ENCODE measurements at regions not wholly inside any gene's neighbourhood (a gene's known extent, or its start where the extent isn't known, plus 50 kb on each side); places are given as distances from the start of the nearest gene placed in this dataset.

DNA sequence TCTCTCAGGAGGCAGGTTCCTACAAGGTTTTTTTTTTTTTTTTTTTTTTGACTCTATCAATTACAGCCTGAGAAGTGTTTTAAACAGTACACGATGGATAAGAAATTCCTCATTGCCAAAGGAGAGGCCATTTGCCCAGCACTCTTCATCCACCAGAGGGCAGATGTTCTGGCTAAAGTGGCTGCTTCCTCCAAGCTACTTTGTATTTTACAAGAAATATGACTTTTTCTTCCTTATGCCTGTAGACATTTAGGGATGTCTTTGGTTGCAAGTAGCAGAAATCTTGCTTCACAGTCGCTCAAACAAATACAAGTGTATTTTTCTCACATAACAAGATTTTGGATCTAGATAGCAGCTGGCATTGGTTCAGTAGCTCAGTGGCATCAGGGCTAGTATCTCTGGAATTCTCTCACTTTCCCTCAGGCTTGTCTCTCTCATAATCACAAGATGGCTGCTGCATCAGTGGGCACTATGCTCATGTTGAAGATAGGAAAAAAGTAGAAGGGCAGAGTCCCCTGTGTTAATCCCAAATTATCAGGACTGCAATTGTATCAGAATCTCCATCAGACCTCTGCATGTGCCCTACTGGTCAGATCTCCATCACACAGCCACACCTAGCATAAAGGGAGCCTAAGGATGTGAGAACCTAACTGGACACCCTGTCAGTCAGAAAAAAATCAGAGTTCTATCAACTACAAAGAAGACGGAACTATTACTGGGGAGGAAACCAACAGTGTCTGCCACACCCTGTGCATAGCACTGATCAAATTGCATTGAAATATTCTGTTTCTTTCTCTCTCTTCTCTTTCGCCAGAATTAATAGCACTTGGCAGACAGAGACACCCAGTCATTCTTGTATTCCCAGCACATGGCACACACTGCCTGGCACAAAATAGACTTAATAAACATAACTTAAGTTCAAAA, 138.9 kb upstream of the COL8A1 start:
- ChIA-PET CTCF (interaction anchor here in 1 of 2 donors (0.6 kb wide), 1 partner anchor 265 kb away, joined by 3 read pairs; no protein-coding TSS in a partner anchor), POLR2A (no interaction called here)
- no peaks in the 10 kb centered on the region for H3K27me3 Mint-ChIP-seq

DNA sequence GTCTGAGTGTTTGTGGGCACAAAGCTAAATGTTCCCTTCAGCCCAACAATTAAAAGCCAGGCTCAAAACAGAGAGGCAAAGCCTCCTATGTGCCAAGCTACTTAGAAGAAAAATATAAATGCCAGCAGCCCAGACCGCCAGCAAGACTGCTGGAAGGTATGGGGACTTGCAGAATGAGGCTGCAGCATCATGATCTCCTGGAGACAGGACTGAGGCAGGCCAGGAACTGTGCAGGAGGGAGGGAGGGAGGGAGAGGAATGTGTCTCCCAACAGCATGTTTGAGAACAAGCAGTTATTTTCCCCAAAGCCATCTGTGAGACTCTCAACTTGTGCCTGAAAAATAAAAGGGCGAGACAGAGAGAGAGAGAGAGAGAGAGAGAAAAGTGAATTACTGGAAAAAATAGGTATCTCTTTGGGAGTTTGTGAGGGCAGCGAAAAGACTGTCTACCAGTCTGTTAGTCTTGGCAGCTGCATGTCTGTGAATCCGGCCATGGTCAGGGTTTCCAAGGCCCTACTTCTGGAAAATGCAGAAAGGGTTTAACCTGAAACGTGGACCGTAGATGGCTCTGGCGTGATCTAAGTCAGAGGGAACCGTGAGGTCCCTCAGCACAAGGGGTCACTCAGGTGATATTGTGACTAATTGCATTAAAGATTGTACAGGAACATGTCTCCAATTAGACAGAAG, 139.7 kb upstream of the COL8A1 start:
- no peak overlapping the region for H3K27ac Mint-ChIP-seq
- H3K4me1 Mint-ChIP-seq: no peaks in the 10 kb centered on the region
- H3K36me3 Mint-ChIP-seq: no peaks in the 10 kb centered on the region
- WGBS (ENCODE audit: insufficient coverage): 72% methylated on average over 8 of the region's 8 CpGs
- peaks cover 0 to 9% (median 8%) of the 10 kb centered on the region in 3 donors for H3K9me3 Mint-ChIP-seq
- H3K4me3 Mint-ChIP-seq: no peak overlapping the region
- H3K4me1 ChIP-seq (ENCODE audit: control insufficient read depth in 1 of 2, extremely low read depth in 1 of 2, insufficient read depth in 2 of 2, low read length in 2 of 2): no peaks in the 10 kb centered on the region
- H3K27me3 Mint-ChIP-seq: no peaks in the 10 kb centered on the region
- H3K27me3 ChIP-seq (replicated peaks in 1 of 2; ENCODE audit: control insufficient read depth in 2 of 2, extremely low read depth in 1 of 2, insufficient read depth in 2 of 2, low read length in 1 of 2): no peaks in the 10 kb centered on the region
- H3K9me3 ChIP-seq: no peaks in the 10 kb centered on the region
- no peak overlapping the region for H3K4me3 ChIP-seq (ENCODE audit: control insufficient read depth in 1 of 2, extremely low read depth in 1 of 2, low read length in 1 of 2)
- POLR2A ChIA-PET: no interaction called here
- DNase-seq (no peak), ATAC-seq (replicated peaks in 1 of 4) (no peak)
- CTCF ChIA-PET: interaction anchor here (0.6 to 0.9 kb wide), 3 partner anchors 39 to 266 kb away, joined by 3 to 4 read pairs (median 3); no protein-coding TSS in a partner anchor
- no peaks in the 10 kb centered on the region for H3K36me3 ChIP-seq (ENCODE audit: control insufficient read depth in 2 of 2, extremely low read depth in 1 of 2, insufficient read depth in 1 of 2, low read length in 1 of 2)
- no peak overlapping the region for H3K27ac ChIP-seq (ENCODE audit: low read length)

More for the DNA sequence above, 138.9 kb upstream of the COL8A1 start:
- WGBS (ENCODE audit: insufficient coverage): 69% methylated on average over 2 of the region's 4 CpGs
- H3K4me3 Mint-ChIP-seq: no peak overlapping the region
- H3K27ac ChIP-seq (ENCODE audit: low read length): no peak overlapping the region
- H3K4me1 ChIP-seq (ENCODE audit: control insufficient read depth in 1 of 2, extremely low read depth in 1 of 2, insufficient read depth in 2 of 2, low read length in 2 of 2): no peaks in the 10 kb centered on the region
- H3K36me3 ChIP-seq (ENCODE audit: control insufficient read depth in 2 of 2, extremely low read depth in 1 of 2, insufficient read depth in 1 of 2, low read length in 1 of 2): no peaks in the 10 kb centered on the region
- H3K9me3 ChIP-seq: no peaks in the 10 kb centered on the region
- no peaks in the 10 kb centered on the region for H3K36me3 Mint-ChIP-seq
- peaks cover 0 to 9% (median 4%) of the 10 kb centered on the region in 3 donors for H3K9me3 Mint-ChIP-seq
- H3K4me1 Mint-ChIP-seq: no peaks in the 10 kb centered on the region
- DNase-seq (no peak), ATAC-seq (replicated peaks in 1 of 4) (no peak)
- no peaks in the 10 kb centered on the region for H3K27me3 ChIP-seq (replicated peaks in 1 of 2; ENCODE audit: control insufficient read depth in 2 of 2, extremely low read depth in 1 of 2, insufficient read depth in 2 of 2, low read length in 1 of 2)
- no peak overlapping the region for H3K4me3 ChIP-seq (ENCODE audit: control insufficient read depth in 1 of 2, extremely low read depth in 1 of 2, low read length in 1 of 2)
- no peak overlapping the region for H3K27ac Mint-ChIP-seq

DNA sequence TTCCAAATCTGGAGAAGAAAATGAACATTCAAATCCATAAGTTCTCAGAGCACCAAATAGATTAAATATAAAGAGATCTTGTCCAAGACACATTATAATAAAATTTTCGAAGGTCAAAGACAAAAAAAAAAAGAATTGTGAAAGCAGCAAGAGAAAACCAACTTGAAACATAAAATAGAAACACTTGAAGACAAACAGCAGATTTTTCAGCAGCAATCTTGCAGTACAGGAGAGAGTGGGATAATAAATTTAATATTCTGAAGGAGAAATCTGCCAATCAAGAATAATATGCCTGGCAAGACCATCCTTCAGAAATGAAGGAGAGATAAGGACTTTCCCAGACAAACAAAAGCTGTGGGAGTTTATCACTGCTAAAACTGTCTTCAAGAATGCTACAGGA, 150.5 kb upstream of the COL8A1 start:
- H3K4me1 Mint-ChIP-seq: no peaks in the 10 kb centered on the region
- no CpG with 5 or more reads among the region's 1 CpG for WGBS (ENCODE audit: insufficient coverage)
- Histone ChIP-seq H3K9me3 (no peaks in the 10 kb centered on the region), H3K4me1 (ENCODE audit: control insufficient read depth in 1 of 2, extremely low read depth in 1 of 2, insufficient read depth in 2 of 2, low read length in 2 of 2) (no peaks in the 10 kb centered on the region), H3K4me3 (ENCODE audit: control insufficient read depth in 1 of 2, extremely low read depth in 1 of 2, low read length in 1 of 2) (no peak overlapping the region), H3K27ac (ENCODE audit: low read length) (no peak overlapping the region), H3K27me3 (replicated peaks in 1 of 2; ENCODE audit: control insufficient read depth in 2 of 2, extremely low read depth in 1 of 2, insufficient read depth in 2 of 2, low read length in 1 of 2) (no peaks in the 10 kb centered on the region), H3K36me3 (ENCODE audit: control insufficient read depth in 2 of 2, extremely low read depth in 1 of 2, insufficient read depth in 1 of 2, low read length in 1 of 2) (no peaks in the 10 kb centered on the region)
- H3K36me3 Mint-ChIP-seq: no peaks in the 10 kb centered on the region
- no peak overlapping the region for H3K4me3 Mint-ChIP-seq
- CTCF ChIA-PET: no interaction called here
- no peak overlapping the region for H3K27ac Mint-ChIP-seq
- peaks cover 17 to 19% (median 18%) of the 10 kb centered on the region in 3 donors for H3K9me3 Mint-ChIP-seq
- no peaks in the 10 kb centered on the region for H3K27me3 Mint-ChIP-seq
- POLR2A ChIA-PET: no interaction called here
- DNase-seq (no peak), ATAC-seq (replicated peaks in 1 of 4) (no peak)

DNA sequence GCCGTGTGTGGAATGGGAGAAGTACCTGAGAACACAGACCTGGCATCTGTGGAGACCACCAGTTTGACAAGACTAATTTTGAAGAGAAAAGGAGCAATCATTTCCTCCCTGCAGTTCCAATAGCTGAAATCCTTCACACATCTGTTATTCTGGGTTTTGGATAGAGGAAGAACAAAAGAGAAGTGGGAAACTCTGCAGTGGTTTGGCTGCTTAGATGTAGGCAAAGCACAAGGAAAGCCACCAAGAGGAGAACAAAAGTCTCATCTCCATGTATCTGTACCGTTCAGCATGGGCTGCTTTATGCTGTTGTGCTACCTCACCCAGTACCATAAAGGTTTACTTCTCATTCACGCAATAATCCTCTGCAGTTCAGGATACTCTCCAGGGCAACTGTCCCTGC, 153.1 kb upstream of the COL8A1 start:
- H3K4me1 ChIP-seq (ENCODE audit: control insufficient read depth in 1 of 2, extremely low read depth in 1 of 2, insufficient read depth in 2 of 2, low read length in 2 of 2): no peaks in the 10 kb centered on the region
- H3K4me3 ChIP-seq (ENCODE audit: control insufficient read depth in 1 of 2, extremely low read depth in 1 of 2, low read length in 1 of 2): no peak overlapping the region
- Mint-ChIP-seq H3K36me3 (no peaks in the 10 kb centered on the region), H3K9me3 (peaks cover 11 to 18% (median 13%) of the 10 kb centered on the region in 3 donors), H3K27me3 (no peaks in the 10 kb centered on the region), H3K4me1 (no peaks in the 10 kb centered on the region), H3K27ac (no peak overlapping the region), H3K4me3 (no peak overlapping the region)
- H3K9me3 ChIP-seq: no peaks in the 10 kb centered on the region
- no peaks in the 10 kb centered on the region for H3K36me3 ChIP-seq (ENCODE audit: control insufficient read depth in 2 of 2, extremely low read depth in 1 of 2, insufficient read depth in 1 of 2, low read length in 1 of 2)
- no peak overlapping the region for H3K27ac ChIP-seq (ENCODE audit: low read length)
- ChIA-PET CTCF (no interaction called here), POLR2A (no interaction called here)
- 14% methylated on average over 2 of the region's 3 CpGs for WGBS (ENCODE audit: insufficient coverage)
- no peaks in the 10 kb centered on the region for H3K27me3 ChIP-seq (replicated peaks in 1 of 2; ENCODE audit: control insufficient read depth in 2 of 2, extremely low read depth in 1 of 2, insufficient read depth in 2 of 2, low read length in 1 of 2)
- no peak for ATAC-seq (replicated peaks in 1 of 4)
- DNase-seq: no peak

DNA sequence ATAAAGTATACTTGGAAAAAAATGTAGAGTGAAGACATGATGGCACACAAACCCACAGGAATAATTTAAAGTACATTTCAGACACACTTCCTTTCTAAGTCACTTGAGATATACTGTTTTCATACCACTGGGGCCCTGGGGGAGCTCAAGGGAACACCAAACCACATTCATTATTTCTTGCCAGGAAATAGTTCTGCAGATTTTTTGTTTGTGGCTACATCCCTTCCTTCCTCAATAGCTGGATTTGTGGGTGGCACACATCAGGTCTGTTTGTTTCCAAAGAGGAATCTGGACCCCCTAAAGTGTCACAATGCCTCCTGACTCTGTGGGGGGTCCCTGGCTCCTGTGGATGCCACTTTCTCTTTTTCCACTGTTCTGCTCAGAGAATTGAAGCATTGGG, 153.5 kb upstream of the COL8A1 start:
- no peaks in the 10 kb centered on the region for H3K27me3 Mint-ChIP-seq
- H3K9me3 ChIP-seq: no peaks in the 10 kb centered on the region
- CTCF ChIA-PET: no interaction called here
- no peak overlapping the region for H3K27ac ChIP-seq (ENCODE audit: low read length)
- POLR2A ChIA-PET: no interaction called here
- H3K4me3 Mint-ChIP-seq: no peak overlapping the region
- H3K36me3 ChIP-seq (ENCODE audit: control insufficient read depth in 2 of 2, extremely low read depth in 1 of 2, insufficient read depth in 1 of 2, low read length in 1 of 2): no peaks in the 10 kb centered on the region
- DNase-seq: no peak
- no peak overlapping the region for H3K4me3 ChIP-seq (ENCODE audit: control insufficient read depth in 1 of 2, extremely low read depth in 1 of 2, low read length in 1 of 2)
- no peaks in the 10 kb centered on the region for H3K4me1 ChIP-seq (ENCODE audit: control insufficient read depth in 1 of 2, extremely low read depth in 1 of 2, insufficient read depth in 2 of 2, low read length in 2 of 2)
- no peaks in the 10 kb centered on the region for H3K4me1 Mint-ChIP-seq
- no peak for ATAC-seq (replicated peaks in 1 of 4)
- H3K27ac Mint-ChIP-seq: no peak overlapping the region
- no peaks in the 10 kb centered on the region for H3K27me3 ChIP-seq (replicated peaks in 1 of 2; ENCODE audit: control insufficient read depth in 2 of 2, extremely low read depth in 1 of 2, insufficient read depth in 2 of 2, low read length in 1 of 2)
- peaks cover 11 to 18% (median 13%) of the 10 kb centered on the region in 3 donors for H3K9me3 Mint-ChIP-seq
- H3K36me3 Mint-ChIP-seq: no peaks in the 10 kb centered on the region

DNA sequence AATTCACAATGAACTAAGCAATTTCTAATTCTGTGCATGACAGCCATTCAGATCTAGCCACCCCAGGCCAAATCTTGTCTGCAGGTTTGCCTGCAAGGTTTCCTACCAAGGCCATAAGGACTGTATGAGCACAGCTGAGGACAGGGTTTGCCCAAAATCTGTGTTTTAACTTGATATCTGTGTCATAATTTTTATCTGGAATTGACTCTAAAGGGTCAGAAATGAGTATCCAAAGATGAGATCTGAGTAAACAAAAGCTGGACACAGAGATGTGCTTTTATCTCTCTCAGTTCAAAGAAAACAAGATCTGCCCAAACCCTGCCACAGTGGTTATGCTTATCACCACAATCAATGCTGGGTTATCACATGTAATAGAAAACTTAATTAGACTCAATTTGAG, 154.6 kb upstream of the COL8A1 start:
- no peaks in the 10 kb centered on the region for H3K9me3 ChIP-seq
- CTCF ChIA-PET: no interaction called here
- Mint-ChIP-seq H3K4me1 (no peaks in the 10 kb centered on the region), H3K9me3 (peaks cover 5 to 16% (median 11%) of the 10 kb centered on the region in 3 donors), H3K4me3 (no peak overlapping the region), H3K27ac (no peak overlapping the region), H3K36me3 (no peaks in the 10 kb centered on the region), H3K27me3 (no peaks in the 10 kb centered on the region)
- ATAC-seq (replicated peaks in 1 of 4) (no peak), DNase-seq (no peak)
- H3K27ac ChIP-seq (ENCODE audit: low read length): no peak overlapping the region
- H3K4me3 ChIP-seq (ENCODE audit: control insufficient read depth in 1 of 2, extremely low read depth in 1 of 2, low read length in 1 of 2): no peak overlapping the region
- POLR2A ChIA-PET: no interaction called here
- H3K36me3 ChIP-seq (ENCODE audit: control insufficient read depth in 2 of 2, extremely low read depth in 1 of 2, insufficient read depth in 1 of 2, low read length in 1 of 2): no peaks in the 10 kb centered on the region
- no peaks in the 10 kb centered on the region for H3K4me1 ChIP-seq (ENCODE audit: control insufficient read depth in 1 of 2, extremely low read depth in 1 of 2, insufficient read depth in 2 of 2, low read length in 2 of 2)
- H3K27me3 ChIP-seq (replicated peaks in 1 of 2; ENCODE audit: control insufficient read depth in 2 of 2, extremely low read depth in 1 of 2, insufficient read depth in 2 of 2, low read length in 1 of 2): no peaks in the 10 kb centered on the region
